HPDE6-E6E7 (cell line): ENCODE measurements at regions not wholly inside any gene's neighbourhood (a gene's known extent, or its start where the extent isn't known, plus 50 kb on each side); places are given as distances from the start of the nearest gene placed in this dataset.

Experiments
- DNase-seq: peaks from one replicate; pipeline ENCODE4 v3.0.0; 2011; ENCODE audit warnings: missing footprints; ENCODE audit errors: extremely low spot score

- DNase-seq, result no peak
These were observed 179.8 kb downstream of the BAMBI start for GRCh38 chr10:28857164-28857563.

- no peak for DNase-seq
These were observed 181.3 kb downstream of the BAMBI start for GRCh38 chr10:28858646-28859045.

DNA sequence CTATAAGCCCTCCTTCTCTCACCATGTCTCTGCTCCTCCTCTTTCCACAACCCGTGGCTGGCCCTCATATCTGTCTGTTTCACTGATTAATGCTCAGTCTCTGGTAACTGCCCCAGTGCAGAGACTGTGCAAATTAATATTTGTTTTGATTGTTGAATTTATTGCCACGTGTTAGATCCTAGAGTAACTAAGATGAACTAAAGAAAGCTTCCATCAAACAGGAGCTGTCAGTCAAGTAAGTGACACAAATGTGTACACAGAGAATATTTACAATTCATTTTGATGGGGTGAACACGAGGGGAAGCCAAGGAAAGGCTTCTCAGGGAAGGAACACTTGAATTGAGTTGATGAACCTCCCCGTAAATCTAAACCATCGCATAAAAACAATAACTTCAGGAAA, 182.5 kb downstream of the BAMBI start:
- DNase-seq, result no peak

DNA sequence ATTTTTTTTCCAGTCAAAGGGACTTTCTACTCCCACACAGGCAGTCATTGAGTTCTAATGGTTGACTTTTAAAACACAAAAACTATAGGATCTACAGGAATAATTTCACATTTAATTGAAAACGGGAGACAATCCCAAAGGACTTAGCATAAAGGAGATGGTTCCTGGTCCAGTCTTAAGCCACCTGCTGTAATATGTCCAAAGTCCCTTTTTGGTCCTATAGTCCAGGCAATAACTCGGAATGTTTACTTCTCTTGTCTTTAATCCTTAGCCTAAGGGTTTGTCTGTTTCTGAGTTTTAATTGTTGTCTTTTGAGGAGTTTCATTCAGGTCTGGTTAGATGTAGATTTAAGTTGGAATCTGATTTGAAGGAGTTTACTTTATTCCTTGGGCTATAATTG, 184.9 kb downstream of the BAMBI start:
- DNase-seq, result no peak

DNA sequence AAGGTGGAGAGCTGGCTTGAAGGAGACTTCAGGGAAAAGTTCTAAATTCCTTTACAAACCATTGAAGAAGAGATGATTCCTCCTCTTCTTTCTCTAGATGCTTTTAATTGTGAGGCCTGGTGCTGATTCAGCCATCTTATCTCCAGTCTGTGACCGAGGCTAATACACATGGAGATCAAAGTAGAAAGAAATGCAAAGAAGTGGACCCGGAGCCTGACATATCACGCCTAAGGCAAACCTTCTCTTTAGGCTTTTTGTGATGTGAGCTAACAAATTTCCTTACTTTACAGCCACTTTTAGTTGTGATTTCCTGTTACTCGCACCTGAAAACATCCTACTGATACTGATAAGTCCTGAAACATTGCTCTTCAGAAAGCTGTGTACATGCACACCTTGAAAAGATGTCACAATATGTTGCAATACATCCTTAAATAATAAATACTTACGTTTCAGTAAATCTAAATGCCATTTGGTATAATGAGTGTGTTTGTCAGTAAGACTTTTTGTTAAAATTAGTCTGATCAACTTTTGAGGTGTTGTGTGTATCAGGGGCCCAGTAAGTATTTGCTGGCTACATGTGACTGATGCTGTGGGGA, 192.4 kb downstream of the BAMBI start:
- no peak for DNase-seq

DNA sequence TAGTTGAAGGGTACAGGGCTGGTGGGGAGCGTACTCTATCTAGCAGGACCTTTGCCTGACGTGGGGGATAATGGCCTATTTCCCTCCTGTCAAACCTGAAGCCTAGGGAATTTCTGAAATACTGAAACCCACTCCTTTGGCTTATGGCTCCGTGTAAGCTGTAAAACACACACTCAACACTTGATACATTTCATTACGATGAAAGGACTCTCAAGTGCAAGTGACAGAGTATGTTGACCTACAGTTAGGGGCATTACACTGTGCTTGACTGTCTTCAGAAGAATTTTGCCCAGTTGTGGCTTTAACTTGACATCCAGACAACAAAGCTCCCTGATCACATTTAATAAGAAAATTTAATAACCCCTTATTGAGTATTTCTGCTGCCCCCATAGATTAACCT, 194.3 kb downstream of the BAMBI start:
- DNase-seq, result no peak

DNA sequence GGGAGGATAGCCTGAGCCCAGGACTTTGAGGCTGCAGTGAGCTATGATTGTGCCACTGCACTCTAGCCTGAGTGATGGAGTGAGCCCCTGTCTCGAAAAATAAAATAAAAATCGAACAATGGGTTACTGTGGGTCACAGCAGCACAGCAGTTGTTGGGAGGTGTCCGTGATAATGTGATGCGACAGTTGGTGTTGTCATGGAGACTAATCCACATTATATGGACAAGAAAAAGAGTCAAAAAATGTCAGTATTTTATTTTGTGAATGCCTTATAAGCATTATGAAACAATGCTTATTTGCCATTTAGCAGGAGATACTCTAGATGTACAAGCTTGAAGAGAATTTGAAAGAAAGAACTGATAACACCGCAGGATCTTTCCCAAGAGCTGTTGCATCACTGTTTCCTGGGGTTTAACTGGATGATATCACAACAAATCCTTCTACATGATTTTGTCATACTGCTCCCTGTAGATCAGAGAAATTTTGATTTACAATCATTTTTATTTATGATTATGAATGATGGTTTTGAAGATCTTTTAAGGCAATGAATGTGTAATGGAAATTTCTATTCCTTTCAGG, 195.4 kb downstream of the BAMBI start:
- no peak for DNase-seq

- DNase-seq, result no peak
These were observed 196.2 kb downstream of the BAMBI start for GRCh38 chr10:28873540-28873939.

GRCh38 chr10:28874210-28874609, 196.9 kb downstream of the BAMBI start:
- no peak for DNase-seq

- DNase-seq, result no peak
These were observed 198.3 kb downstream of the BAMBI start for GRCh38 chr10:28875549-28876081.

DNA sequence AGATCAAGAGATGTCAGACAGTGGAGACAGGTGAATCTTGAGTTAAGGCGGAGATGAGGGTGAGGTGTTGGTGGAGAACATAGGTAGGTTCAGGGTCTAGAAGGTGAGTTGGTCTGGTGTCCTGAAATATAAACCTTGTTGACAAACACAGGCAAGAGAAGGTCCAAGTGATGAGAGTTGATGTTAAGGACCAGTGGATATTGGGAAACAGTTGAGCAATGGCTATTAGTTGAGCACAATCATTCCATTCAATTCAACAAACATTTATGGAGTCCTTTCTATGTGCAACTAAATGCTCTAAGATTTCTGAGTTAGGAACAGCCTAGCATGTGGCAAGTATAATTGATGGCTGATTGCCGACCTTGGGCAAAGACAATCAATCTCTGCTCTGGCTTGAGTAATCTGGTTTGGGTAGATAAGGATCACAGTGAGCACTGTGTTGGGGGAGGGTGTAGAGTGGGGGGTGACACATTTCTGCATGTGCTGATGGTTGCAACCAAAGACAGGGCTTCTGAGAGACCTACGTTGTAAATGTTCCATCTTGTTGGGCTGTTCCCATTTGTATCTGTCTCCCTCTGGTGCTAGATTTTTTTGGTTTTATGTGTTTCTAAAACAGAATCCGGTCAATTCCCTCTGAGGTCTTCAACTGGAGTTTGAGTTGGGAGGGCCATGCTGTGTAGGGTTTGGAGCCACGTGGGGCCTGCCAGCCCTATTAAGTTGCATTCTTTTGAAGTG, 201.1 kb downstream of the BAMBI start:
- DNase-seq, result no peak

GRCh38 chr10:28879246-28879645, 201.9 kb downstream of the BAMBI start:
- no peak for DNase-seq

- DNase-seq, result no peak
These were observed 202.8 kb downstream of the BAMBI start for GRCh38 chr10:28879875-28880682.

GRCh38 chr10:28880683-28880950, 203.3 kb downstream of the BAMBI start:
- DNase-seq, result no peak

GRCh38 chr10:28881171-28881882, 204.0 kb downstream of the BAMBI start:
- DNase-seq, result no peak

DNA sequence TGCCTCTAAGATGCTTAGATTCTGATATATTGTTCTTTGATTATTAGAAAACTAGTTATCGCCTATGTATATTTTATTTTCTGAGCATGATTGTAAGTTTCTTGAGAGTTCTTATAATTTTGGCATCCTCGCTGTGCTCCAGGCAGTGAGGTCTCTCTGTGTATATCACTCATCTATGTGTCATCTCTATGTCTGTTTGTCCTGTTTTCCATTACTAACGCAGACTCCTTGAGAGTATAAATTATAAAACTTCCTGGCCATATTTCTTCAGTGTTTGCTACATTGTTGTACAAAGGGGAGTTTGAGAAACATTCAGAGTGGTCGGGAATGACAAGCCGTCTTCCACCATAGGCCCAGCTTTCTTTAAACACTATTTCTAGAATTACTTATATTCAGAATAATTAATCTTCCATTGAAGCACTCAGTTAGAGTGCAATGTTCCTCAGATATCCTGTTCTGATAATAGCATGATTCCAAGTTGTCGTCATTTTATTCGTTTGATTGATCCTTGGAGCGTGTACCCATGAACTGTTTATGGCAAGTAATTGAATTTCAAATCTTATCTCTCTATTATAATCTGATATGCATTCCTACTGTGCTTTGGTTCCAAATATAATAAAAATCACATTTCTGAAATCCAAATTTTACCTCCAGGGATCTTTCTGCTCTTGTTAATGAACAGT, 206.6 kb downstream of the BAMBI start:
- DNase-seq, result no peak

DNA sequence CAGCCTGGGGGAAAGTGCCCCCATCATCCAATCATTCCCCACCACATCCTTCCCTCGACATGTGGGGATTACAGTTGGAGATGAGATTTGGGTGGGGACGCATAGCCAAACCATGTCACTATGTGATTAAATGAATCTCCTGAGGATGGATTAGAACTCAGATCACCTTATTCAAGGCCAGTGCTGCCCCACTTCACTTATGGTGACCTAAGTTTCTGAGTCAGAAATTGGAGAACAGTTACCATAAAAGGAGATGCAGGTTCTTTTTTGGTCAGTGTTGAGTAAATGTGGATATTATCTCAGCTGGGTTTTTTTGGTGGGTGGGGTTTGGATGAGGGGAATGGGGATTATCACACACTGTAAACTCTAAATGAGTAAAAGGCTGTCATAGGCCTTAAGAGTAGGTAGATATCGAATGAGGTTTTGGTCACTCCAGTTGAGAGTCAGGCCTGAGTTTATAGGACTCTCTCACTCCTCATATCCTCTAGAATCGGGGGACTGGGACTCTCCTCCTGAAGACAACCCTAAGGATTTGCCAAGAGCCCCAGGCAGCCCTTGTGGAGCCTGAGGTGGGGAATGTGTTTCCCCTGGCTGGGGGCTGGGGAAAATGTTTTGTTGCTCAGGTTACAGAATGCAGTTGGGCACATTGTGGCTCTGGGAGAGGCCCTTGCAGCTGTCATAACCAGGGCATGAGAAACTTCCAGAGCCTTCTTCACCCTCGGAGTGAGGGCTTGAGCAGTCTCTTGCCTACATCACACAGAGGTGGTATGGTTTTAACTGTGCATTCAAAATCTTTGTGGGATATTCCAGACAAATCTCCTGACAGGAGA, 213.0 kb downstream of the BAMBI start:
- DNase-seq, result no peak

DNA sequence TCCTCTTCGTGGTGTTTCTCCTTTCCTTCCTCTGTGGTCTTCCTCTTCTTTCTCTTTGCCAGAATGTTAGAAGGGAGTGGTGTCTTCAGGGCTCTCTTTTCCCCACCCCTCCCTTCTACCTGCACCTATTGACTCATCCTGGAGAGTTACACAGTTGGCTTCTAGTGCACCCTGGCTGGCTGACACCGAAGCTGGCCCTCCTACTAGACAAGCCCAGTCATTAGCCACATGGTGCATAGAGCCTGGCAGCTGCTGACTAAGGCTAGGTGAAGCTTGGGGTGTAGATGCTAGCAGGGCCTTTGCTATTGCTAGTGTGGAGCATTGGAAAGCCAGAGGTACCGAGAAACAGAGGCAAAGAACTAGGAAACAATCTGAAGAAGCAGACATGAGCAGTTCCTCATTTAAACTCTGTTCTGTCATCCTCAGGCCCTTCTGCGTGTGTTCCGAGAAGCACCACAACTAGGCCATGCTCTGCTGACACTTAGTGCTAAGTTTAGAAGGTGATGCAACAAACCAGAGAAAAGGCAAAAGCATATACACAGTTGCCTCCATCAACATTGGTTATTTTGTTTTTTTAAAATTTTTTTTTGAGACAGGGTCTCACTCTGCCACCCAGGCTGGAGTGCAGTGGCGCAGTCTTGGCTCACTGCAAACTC, 213.9 kb downstream of the BAMBI start:
- DNase-seq, result no peak

DNA sequence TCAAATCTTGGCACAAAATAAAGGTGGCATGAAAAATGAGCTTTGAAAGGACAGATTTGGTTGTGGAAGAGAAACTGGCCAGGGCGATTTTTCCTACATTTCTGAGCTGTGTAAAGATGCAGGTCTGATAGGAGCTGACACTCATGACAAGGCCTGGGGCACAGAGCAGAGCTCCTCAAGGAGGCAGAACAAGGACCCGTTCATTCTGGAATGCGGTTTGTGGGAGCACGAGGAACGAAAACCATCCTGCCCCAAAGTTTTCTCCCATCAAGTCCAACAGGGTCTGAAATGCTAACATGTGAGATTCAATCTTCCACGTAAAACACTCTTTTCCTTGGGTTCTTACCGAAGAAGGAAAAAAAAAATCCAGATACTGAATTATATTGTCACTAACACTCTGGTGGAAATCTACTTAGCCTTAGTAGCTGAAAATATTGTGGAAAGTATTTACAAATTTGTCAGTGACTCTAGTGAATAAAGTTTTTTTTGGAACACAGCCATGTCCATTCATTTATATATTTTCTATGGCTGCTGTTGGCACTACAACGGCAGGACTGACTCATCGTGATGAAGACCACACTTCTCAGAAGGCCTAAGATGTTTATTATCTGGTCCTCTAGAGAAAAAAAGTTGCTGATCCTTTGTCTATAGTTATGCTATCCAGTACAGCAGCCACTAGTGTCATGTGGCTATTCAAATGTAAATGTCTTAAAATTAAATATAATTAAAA, 215.7 kb downstream of the BAMBI start:
- no peak for DNase-seq
